Gastroesophageal sphincter (tissue), 4 donors: ENCODE measurements at regions not wholly inside any gene's neighbourhood (a gene's known extent, or its start where the extent isn't known, plus 50 kb on each side); places are given as distances from the start of the nearest gene placed in this dataset.
"Not testable (repeated sequence)": the region's sequence is repeated elsewhere in the genome, so short reads cannot be mapped to it uniquely, and the experiment has no call there.

ENCODE experiments used
- ATAC-seq: fragments of 150-250 bp; one replicate; pipeline ENCODE4 v1.9.1; 2016; ENCODE audit warnings: mild to moderate bottlenecking, moderate library complexity
- H3K27ac ChIP-seq, 4 donors: fragments of 200-600 bp; sonication (generic) in 3 of 4; 1 replicate in 3 of 4; 2 replicates in 1 of 4; pipeline ENCODE4 v1.5.1; 2016 to 2019
- H3K27me3 ChIP-seq: fragments of 200-600 bp; sonication (generic); one replicate; pipeline ENCODE4 v1.5.1; 2019
- H3K36me3 ChIP-seq, 2 donors: fragments of 200-600 bp; sonication (generic); one replicate each; pipeline ENCODE4 v1.5.1; 2019; ENCODE audit warnings: control low read depth in 1 of 2
- H3K4me1 ChIP-seq, 3 donors: fragments of 200-600 bp; sonication (generic); 1 replicate in 2 of 3; 2 replicates in 1 of 3; pipeline ENCODE4 v1.5.1; 2016 to 2019; ENCODE audit warnings: control low read depth in 2 of 3
- H3K4me3 ChIP-seq, 2 donors: fragments of 200-600 bp; sonication (generic); one replicate each; pipeline ENCODE4 v1.5.1; 2019; ENCODE audit warnings: mild to moderate bottlenecking in 1 of 2, moderate library complexity in 1 of 2
- H3K9me3 ChIP-seq, 3 donors: fragments of 200-600 bp; sonication (generic); one replicate each; pipeline ENCODE4 v1.5.1; 2017 to 2019; ENCODE audit warnings: control low read depth in 2 of 3
- CTCF ChIP-seq, 4 experiments: fragments of 200-600 bp in 2 of 4; fragments of 450-650 bp in 2 of 4; sonication (generic) in 1 of 4; IDR thresholded peaks; one replicate each; pipeline ENCODE4 v1.5.1; 2017 to 2019; ENCODE audit warnings: antibody characterized with exemption in 4 of 4, mild to moderate bottlenecking in 2 of 4, moderate library complexity in 2 of 4
- EP300 ChIP-seq: sonication (generic); formaldehyde crosslinking; IDR thresholded peaks from one replicate; pipeline ENCODE4 v1.6.1; 2017; ENCODE audit warnings: antibody characterized with exemption, mild to moderate bottlenecking
- POLR2A ChIP-seq, 2 donors: fragments of 450-650 bp; IDR thresholded peaks; one replicate each; pipeline ENCODE4 v1.6.1; 2017; ENCODE audit warnings: antibody characterized with exemption in 2 of 2, mild to moderate bottlenecking in 2 of 2, moderate library complexity in 1 of 2
- POLR2AphosphoS5 ChIP-seq: sonication (generic); formaldehyde crosslinking; IDR thresholded peaks from one replicate; pipeline ENCODE4 v1.6.1; 2017; ENCODE audit warnings: antibody characterized with exemption
- WGBS, 2 donors: methylation state at CpG; one replicate each; pipeline ENCODE4 v1.1.5; 2018; ENCODE audit warnings: low coverage in 1 of 2; 5-methylcytosine and 5-hydroxymethylcytosine counted together

GRCh38 chr10:10067644-10068043 is 950.0 kb upstream of the CELF2 start:
- Histone ChIP-seq H3K27ac (no peak overlapping the region), H3K9me3 (no peaks in the 10 kb centered on the region), H3K4me1 (no peaks in the 10 kb centered on the region), H3K27me3 (no peaks in the 10 kb centered on the region), H3K36me3 (no peaks in the 10 kb centered on the region), H3K4me3 (no peak overlapping the region)
- ATAC-seq = no peak
- no peak for TF ChIP-seq POLR2A (IDR thresholded peaks at IDR 0.05)
- TF ChIP-seq POLR2AphosphoS5 = no peak
- no peak for TF ChIP-seq EP300
- TF ChIP-seq CTCF (IDR thresholded peaks at IDR 0.05) = no peak

GRCh38 chr10:10074847-10075246 is 942.8 kb upstream of the CELF2 start:
- H3K27me3 ChIP-seq, ATAC-seq, H3K4me3 ChIP-seq, H3K27ac ChIP-seq, H3K36me3 ChIP-seq, H3K4me1 ChIP-seq: not testable (repeated sequence)
- WGBS, 2 donors = 67% methylated on average over 3 of the region's 9 CpGs; no CpG with 5 or more reads in 1 of the 2 donors
- H3K9me3 ChIP-seq = peaks cover 0 to 14% (median 0%) of the 10 kb centered on the region in 3 donors

GRCh38 chr10:10078446-10078845 is 939.2 kb upstream of the CELF2 start:
- H3K4me3 ChIP-seq = no peak overlapping the region
- no peaks in the 10 kb centered on the region for H3K27me3 ChIP-seq
- H3K9me3 ChIP-seq = peaks cover 0 to 14% (median 0%) of the 10 kb centered on the region in 3 donors
- no peaks in the 10 kb centered on the region for H3K4me1 ChIP-seq
- TF ChIP-seq EP300 (no peak), CTCF (IDR thresholded peaks at IDR 0.05) (no peak), POLR2AphosphoS5 (no peak), POLR2A (IDR thresholded peaks at IDR 0.05) (no peak)
- ATAC-seq = no peak
- H3K36me3 ChIP-seq = no peaks in the 10 kb centered on the region
- no peak overlapping the region for H3K27ac ChIP-seq
- WGBS, 2 donors = 50 to 59% methylated on average over 1 to 4 of the region's 4 CpGs

GRCh38 chr10:10092581-10092980 is 925.1 kb upstream of the CELF2 start:
- peaks cover 0 to 6% (median 0%) of the 10 kb centered on the region in 3 donors for H3K9me3 ChIP-seq
- ATAC-seq = no peak
- no peak overlapping the region for H3K4me3 ChIP-seq
- 33% methylated on average over 3 of the region's 6 CpGs; no CpG with 5 or more reads in 1 of the 2 donors for WGBS, 2 donors
- TF ChIP-seq POLR2AphosphoS5 (no peak), POLR2A (IDR thresholded peaks at IDR 0.05) (no peak), CTCF (IDR thresholded peaks at IDR 0.05) (no peak), EP300 (no peak)
- no peaks in the 10 kb centered on the region for H3K36me3 ChIP-seq
- no peaks in the 10 kb centered on the region for H3K4me1 ChIP-seq
- H3K27ac ChIP-seq = no peak overlapping the region
- H3K27me3 ChIP-seq = no peaks in the 10 kb centered on the region

- no peak for TF ChIP-seq EP300
- no peak for TF ChIP-seq POLR2A (IDR thresholded peaks at IDR 0.05)
- no peak for TF ChIP-seq CTCF (IDR thresholded peaks at IDR 0.05)
- TF ChIP-seq POLR2AphosphoS5 = no peak
- ATAC-seq = no peak
- no peak overlapping the region for H3K27ac ChIP-seq
- H3K27me3 ChIP-seq = no peaks in the 10 kb centered on the region
- no peak overlapping the region for H3K4me3 ChIP-seq
- no peaks in the 10 kb centered on the region for H3K4me1 ChIP-seq
- peaks cover 0 to 2% (median 0%) of the 10 kb centered on the region in 3 donors for H3K9me3 ChIP-seq
- no peaks in the 10 kb centered on the region for H3K36me3 ChIP-seq
- 52 to 73% methylated on average over 3 of the region's 3 CpGs for WGBS, 2 donors
Measured at GRCh38 chr10:10093021-10093420, 924.7 kb upstream of the CELF2 start.
